ENCODE measurements at regions not wholly inside any gene's neighbourhood (a gene's known extent, or its start where the extent isn't known, plus 50 kb on each side); places are given as distances from the start of the nearest gene placed in this dataset.
"Not testable (repeated sequence)": the region's sequence is repeated elsewhere in the genome, so short reads cannot be mapped to it uniquely, and the experiment has no call there.

- Histone ChIP-seq H3K4me1 (replicated peaks in 1 of 2) (no peaks in the 10 kb centered on the region), H3K27ac (no peak overlapping the region), H3K4me3 (no peak overlapping the region)
- in situ Hi-C loops (cut with MboI; ENCODE audit: low pct_unique_long_range_greater_than_20kb in 2 of 9, low sequenced_read_pairs in 9 of 9, unreplicated experiment in 9 of 9), result no loop called here
- WGBS, 10 experiments, result 41 to 100% (median 87%) methylated on average over 1 to 2 of the region's 2 CpGs; no CpG with 5 or more reads in 4 of the 10 experiments
- ATAC-seq (replicated peaks in 6 of 8), result no peak
These were observed 549.2 kb upstream of the AMOT start for GRCh38 chrX:113389846-113390245.

GRCh38 chrX:113384628-113385027, 544.0 kb upstream of the AMOT start:
- in situ Hi-C loops (cut with MboI; ENCODE audit: low pct_unique_long_range_greater_than_20kb in 2 of 9, low sequenced_read_pairs in 9 of 9, unreplicated experiment in 9 of 9), result no loop called here
- peak in 5 of 8 experiments; percentile 38 to 87 (median 72) for ATAC-seq (replicated peaks in 6 of 8)
- H3K4me3 ChIP-seq, result no peak overlapping the region
- WGBS, 10 experiments, result 0 to 59% (median 30%) methylated on average over 1 to 3 of the region's 3 CpGs; no CpG with 5 or more reads in 6 of the 10 experiments
- H3K4me1 ChIP-seq (replicated peaks in 1 of 2), result peaks cover 0 to 3% of the 10 kb centered on the region in 2 donors
- no peak overlapping the region for H3K27ac ChIP-seq

- H3K4me1 ChIP-seq (replicated peaks in 1 of 2); ATAC-seq (replicated peaks in 6 of 8); H3K27ac ChIP-seq; in situ Hi-C loops (cut with MboI; ENCODE audit: low pct_unique_long_range_greater_than_20kb in 2 of 9, low sequenced_read_pairs in 9 of 9, unreplicated experiment in 9 of 9); H3K4me3 ChIP-seq: not testable (repeated sequence)
- WGBS, 10 experiments, result 0 to 67% methylated on average over 1 of the region's 3 CpGs; no CpG with 5 or more reads in 8 of the 10 experiments
These were observed 532.8 kb upstream of the AMOT start for GRCh38 chrX:113373421-113373820.

GRCh38 chrX:113370006-113370405, 529.4 kb upstream of the AMOT start:
- Histone ChIP-seq H3K4me3 (no peak overlapping the region), H3K27ac (no peak overlapping the region), H3K4me1 (replicated peaks in 1 of 2) (no peaks in the 10 kb centered on the region)
- WGBS, 10 experiments, result 20 to 90% (median 60%) methylated on average over 1 to 2 of the region's 7 CpGs; no CpG with 5 or more reads in 6 of the 10 experiments
- ATAC-seq (replicated peaks in 6 of 8), result peak in 2 of 8 experiments; percentile 12 to 36
- in situ Hi-C loops (cut with MboI; ENCODE audit: low pct_unique_long_range_greater_than_20kb in 2 of 9, low sequenced_read_pairs in 9 of 9, unreplicated experiment in 9 of 9), result no loop called here

- in situ Hi-C loops (cut with MboI; ENCODE audit: low pct_unique_long_range_greater_than_20kb in 2 of 9, low sequenced_read_pairs in 9 of 9, unreplicated experiment in 9 of 9), result no loop called here
These were observed 528.4 kb upstream of the AMOT start for GRCh38 chrX:113369056-113369455.

GRCh38 chrX:113353134-113353533, 512.5 kb upstream of the AMOT start:
- no peak overlapping the region for H3K27ac ChIP-seq
- in situ Hi-C loops (cut with MboI; ENCODE audit: low pct_unique_long_range_greater_than_20kb in 2 of 9, low sequenced_read_pairs in 9 of 9, unreplicated experiment in 9 of 9), result no loop called here
- H3K4me3 ChIP-seq, result no peak overlapping the region
- WGBS, 10 experiments, result 79 to 100% methylated on average over 1 to 8 of the region's 9 CpGs; no CpG with 5 or more reads in 8 of the 10 experiments
- ATAC-seq (replicated peaks in 6 of 8), result no peak
- no peaks in the 10 kb centered on the region for H3K4me1 ChIP-seq (replicated peaks in 1 of 2)

More at GRCh38 chrX:113369056-113369455, 528.4 kb upstream of the AMOT start:
- ATAC-seq (replicated peaks in 6 of 8), result no peak
- H3K4me1 ChIP-seq (replicated peaks in 1 of 2), result no peaks in the 10 kb centered on the region
- no peak overlapping the region for H3K27ac ChIP-seq
- H3K4me3 ChIP-seq, result no peak overlapping the region
- WGBS, 10 experiments, result 35 to 100% (median 70%) methylated on average over 2 to 3 of the region's 3 CpGs; no CpG with 5 or more reads in 6 of the 10 experiments

GRCh38 chrX:113330416-113330815, 489.8 kb upstream of the AMOT start:
- H3K4me3 ChIP-seq, result no peak overlapping the region
- H3K27ac ChIP-seq, result no peak overlapping the region
- in situ Hi-C loops (cut with MboI; ENCODE audit: low pct_unique_long_range_greater_than_20kb in 2 of 9, low sequenced_read_pairs in 9 of 9, unreplicated experiment in 9 of 9), result no loop called here
- H3K4me1 ChIP-seq (replicated peaks in 1 of 2), result no peaks in the 10 kb centered on the region
- ATAC-seq (replicated peaks in 6 of 8), result no peak

GRCh38 chrX:113315927-113316326, 475.3 kb upstream of the AMOT start:
- 0 to 100% (median 62%) methylated on average over 1 to 2 of the region's 2 CpGs; no CpG with 5 or more reads in 2 of the 10 experiments for WGBS, 10 experiments
- ATAC-seq (replicated peaks in 6 of 8), result no peak
- no peak overlapping the region for H3K4me3 ChIP-seq
- in situ Hi-C loops (cut with MboI; ENCODE audit: low pct_unique_long_range_greater_than_20kb in 2 of 9, low sequenced_read_pairs in 9 of 9, unreplicated experiment in 9 of 9), result no loop called here
- no peaks in the 10 kb centered on the region for H3K4me1 ChIP-seq (replicated peaks in 1 of 2)
- no peak overlapping the region for H3K27ac ChIP-seq

- WGBS, 10 experiments, result 0 to 100% (median 0%) methylated on average over 1 of the region's 1 CpG; no CpG with 5 or more reads in 7 of the 10 experiments
- H3K4me1 ChIP-seq (replicated peaks in 1 of 2), result no peaks in the 10 kb centered on the region
- in situ Hi-C loops (cut with MboI; ENCODE audit: low pct_unique_long_range_greater_than_20kb in 2 of 9, low sequenced_read_pairs in 9 of 9, unreplicated experiment in 9 of 9), result no loop called here
- H3K4me3 ChIP-seq, result no peak overlapping the region
- ATAC-seq (replicated peaks in 6 of 8), result peak in 1 of 8 experiments; percentile 41
- H3K27ac ChIP-seq, result no peak overlapping the region
These were observed 464.9 kb upstream of the AMOT start for GRCh38 chrX:113305496-113305895.

- ATAC-seq (replicated peaks in 6 of 8), result no peak
- H3K4me1 ChIP-seq (replicated peaks in 1 of 2), result no peaks in the 10 kb centered on the region
- no peak overlapping the region for H3K27ac ChIP-seq
- H3K4me3 ChIP-seq, result no peak overlapping the region
- 25 to 100% (median 83%) methylated on average over 1 to 3 of the region's 3 CpGs; no CpG with 5 or more reads in 4 of the 10 experiments for WGBS, 10 experiments
- in situ Hi-C loops (cut with MboI; ENCODE audit: low pct_unique_long_range_greater_than_20kb in 2 of 9, low sequenced_read_pairs in 9 of 9, unreplicated experiment in 9 of 9), result no loop called here
These were observed 459.9 kb upstream of the AMOT start for GRCh38 chrX:113300580-113300979.

GRCh38 chrX:113297437-113297836, 456.8 kb upstream of the AMOT start:
- in situ Hi-C loops (cut with MboI; ENCODE audit: low pct_unique_long_range_greater_than_20kb in 2 of 9, low sequenced_read_pairs in 9 of 9, unreplicated experiment in 9 of 9), result no loop called here
- Histone ChIP-seq H3K4me1 (replicated peaks in 1 of 2) (no peaks in the 10 kb centered on the region), H3K27ac (no peak overlapping the region), H3K4me3 (no peak overlapping the region)
- peak in 3 of 8 experiments; percentile 59 to 80 (median 66) for ATAC-seq (replicated peaks in 6 of 8)

- in situ Hi-C loops (cut with MboI; ENCODE audit: low pct_unique_long_range_greater_than_20kb in 2 of 9, low sequenced_read_pairs in 9 of 9, unreplicated experiment in 9 of 9), result no loop called here
- peak in 3 of 8 experiments; percentile 71 to 85 (median 84) for ATAC-seq (replicated peaks in 6 of 8)
- Histone ChIP-seq H3K27ac (no peak overlapping the region), H3K4me1 (replicated peaks in 1 of 2) (no peaks in the 10 kb centered on the region), H3K4me3 (no peak overlapping the region)
- 50 to 100% methylated on average over 1 of the region's 1 CpG; no CpG with 5 or more reads in 8 of the 10 experiments for WGBS, 10 experiments
These were observed 448.9 kb upstream of the AMOT start for GRCh38 chrX:113289503-113289902.

- no peaks in the 10 kb centered on the region for H3K4me1 ChIP-seq (replicated peaks in 1 of 2)
- WGBS, 10 experiments, result 24 to 100% (median 86%) methylated on average over 1 to 4 of the region's 4 CpGs; no CpG with 5 or more reads in 2 of the 10 experiments
- H3K4me3 ChIP-seq, result no peak overlapping the region
- in situ Hi-C loops (cut with MboI; ENCODE audit: low pct_unique_long_range_greater_than_20kb in 2 of 9, low sequenced_read_pairs in 9 of 9, unreplicated experiment in 9 of 9), result no loop called here
- no peak overlapping the region for H3K27ac ChIP-seq
- ATAC-seq (replicated peaks in 6 of 8), result no peak
These were observed 447.1 kb upstream of the AMOT start for GRCh38 chrX:113287761-113288160.

- no CpG with 5 or more reads among the region's 2 CpGs for WGBS, 10 experiments
- Histone ChIP-seq H3K4me3 (no peak overlapping the region), H3K4me1 (replicated peaks in 1 of 2) (no peaks in the 10 kb centered on the region), H3K27ac (no peak overlapping the region)
- no peak for ATAC-seq (replicated peaks in 6 of 8)
- in situ Hi-C loops (cut with MboI; ENCODE audit: low pct_unique_long_range_greater_than_20kb in 2 of 9, low sequenced_read_pairs in 9 of 9, unreplicated experiment in 9 of 9), result no loop called here
These were observed 435.2 kb upstream of the AMOT start for GRCh38 chrX:113275804-113276203.

Data from motor neuron (in vitro differentiated cells).